ENCODE measurements at regions not wholly inside any gene's neighbourhood (a gene's known extent, or its start where the extent isn't known, plus 50 kb on each side); places are given as distances from the start of the nearest gene placed in this dataset.

GRCh38 chr12:91835693-91836092, 310.0 kb downstream of the BTG1 start:
- DNase-seq: no peak

- DNase-seq: no peak
Observed at GRCh38 chr12:91833780-91834359, 311.8 kb downstream of the BTG1 start.

- no peak for DNase-seq
Observed at GRCh38 chr12:91825999-91826398, 319.6 kb downstream of the BTG1 start.

GRCh38 chr12:91824991-91825390, 320.7 kb downstream of the BTG1 start:
- DNase-seq: no peak

- no peak for DNase-seq
Observed at GRCh38 chr12:91819132-91819447, 326.6 kb downstream of the BTG1 start.

- no peak for DNase-seq
Observed at GRCh38 chr12:91818227-91819131, 327.2 kb downstream of the BTG1 start.

GRCh38 chr12:91817517-91817916, 328.1 kb downstream of the BTG1 start:
- DNase-seq: no peak

- DNase-seq: no peak
Observed at GRCh38 chr12:91813701-91814100, 331.9 kb downstream of the BTG1 start.

- DNase-seq: peak; percentile 23
Observed at GRCh38 chr12:91811481-91812287, 334.0 kb downstream of the BTG1 start.

GRCh38 chr12:91810531-91811451, 334.9 kb downstream of the BTG1 start:
- DNase-seq: no peak

GRCh38 chr12:91810077-91810476, 335.6 kb downstream of the BTG1 start:
- no peak for DNase-seq

- DNase-seq: no peak
Observed at GRCh38 chr12:91805031-91805430, 340.6 kb downstream of the BTG1 start.

GRCh38 chr12:91804533-91804932, 341.1 kb downstream of the BTG1 start:
- DNase-seq: no peak

- DNase-seq: no peak
Observed at GRCh38 chr12:91801048-91801447, 344.6 kb downstream of the BTG1 start.

GRCh38 chr12:91793676-91794075, 352.0 kb downstream of the BTG1 start:
- DNase-seq: no peak

GRCh38 chr12:91792597-91792996, 353.0 kb downstream of the BTG1 start:
- no peak for DNase-seq

- peak; percentile 0 for DNase-seq
Observed at GRCh38 chr12:91786499-91787272, 359.0 kb downstream of the BTG1 start.

- DNase-seq: peak; percentile 11
Observed at GRCh38 chr12:91785655-91786498, 359.8 kb downstream of the BTG1 start.

- no peak for DNase-seq
Observed at GRCh38 chr12:91781114-91781513, 364.5 kb downstream of the BTG1 start.

GRCh38 chr12:91778938-91779400, 366.7 kb downstream of the BTG1 start:
- DNase-seq: no peak

Data from NCI-H1436 (cell line).